H1 (cell line): ENCODE measurements at regions not wholly inside any gene's neighbourhood (a gene's known extent, or its start where the extent isn't known, plus 50 kb on each side); places are given as distances from the start of the nearest gene placed in this dataset.
A peak's percentile ranks its signal among the peaks of the same experiment; 100 is the strongest.

Source experiments
- CTCF ChIA-PET: fragments of 300-600 bp; sonication (Branson Sonifier 250); formaldehyde crosslinking; loops from one replicate; lab custom pipeline; 2021; ENCODE audit not compliant: partially characterized antibody; lab: Charles Lee
- POLR2A ChIA-PET: fragments of 300-600 bp; sonication (Branson Sonifier 250); formaldehyde crosslinking; loops from one replicate; lab custom pipeline; 2021; ENCODE audit warnings: inconsistent platforms; ENCODE audit not compliant: partially characterized antibody; lab: Charles Lee
- DNase-seq, 2 experiments: peaks; one replicate each; pipeline versions ENCODE4 v3.0.0 to v3.0.0-alpha.2; 2010 to 2022; ENCODE audit warnings: low spot score in 2 of 2, low read depth in 1 of 2, mixed read lengths in 1 of 2
- FAIRE-seq: peaks from 2 replicates; lab custom pipeline; 2011; peaks lifted over from hg19 to GRCh38; lab: Jason Lieb, UNC
- H2AFZ ChIP-seq: 2 replicates; pipeline ENCODE4 v1.8.1; 2012; ENCODE audit warnings: low read length, inconsistent platforms
- H2AK5ac ChIP-seq: 2 replicates; pipeline ENCODE4 v1.6.1; 2013; ENCODE audit warnings: low read depth, low read length
- H2BK120ac ChIP-seq: replicated peaks from 2 replicates; pipeline ENCODE3; 2013; ENCODE audit warnings: low read depth, low read length, inconsistent platforms
- H2BK12ac ChIP-seq: 2 replicates; pipeline ENCODE4 v1.6.1; 2013; ENCODE audit warnings: low read depth, low read length
- H2BK15ac ChIP-seq: 2 replicates; pipeline ENCODE4 v1.6.1; 2013; ENCODE audit warnings: low read length
- H2BK20ac ChIP-seq: 2 replicates; pipeline ENCODE4 v1.6.1; 2013; ENCODE audit warnings: low read length
- H2BK5ac ChIP-seq: 2 replicates; pipeline ENCODE4 v1.6.1; 2013; ENCODE audit warnings: low read depth, low read length
- H3K14ac ChIP-seq: 2 replicates; pipeline ENCODE4 v1.6.1; 2013; ENCODE audit warnings: inconsistent platforms; ENCODE audit not compliant: insufficient read length
- H3K18ac ChIP-seq: 2 replicates; pipeline ENCODE4 v1.6.1; 2013; ENCODE audit warnings: low read length; ENCODE audit errors: extremely low read depth
- H3K23ac ChIP-seq: 2 replicates; pipeline ENCODE4 v1.6.1; 2013; ENCODE audit warnings: inconsistent platforms; ENCODE audit not compliant: insufficient read length
- H3K23me2 ChIP-seq: 2 replicates; pipeline ENCODE4 v1.6.1; 2013; ENCODE audit warnings: low read depth, low read length
- H3K27ac ChIP-seq: 2 replicates; pipeline ENCODE4 v1.6.1; 2011; ENCODE audit warnings: low read depth, low read length, inconsistent platforms
- H3K27me3 ChIP-seq, 4 experiments: replicated peaks in 1 of 4; 1 replicate in 1 of 4; 2 replicates in 3 of 4; pipeline versions ENCODE4 v1.6.1 to v1.8.1; 2011 to 2013; ENCODE audit warnings: low read length in 3 of 4, mild to moderate bottlenecking in 3 of 4, inconsistent platforms in 2 of 4, mixed read lengths in 2 of 4, moderate library complexity in 1 of 4; ENCODE audit not compliant: control insufficient read depth in 3 of 4, insufficient read depth in 3 of 4; ENCODE audit errors: extremely low read depth in 1 of 4
- H3K36me3 ChIP-seq, 4 experiments: 2 replicates each; pipeline versions ENCODE4 v1.6.1 to v1.8.1; 2011 to 2013; ENCODE audit warnings: mild to moderate bottlenecking in 4 of 4, low read length in 3 of 4, moderate library complexity in 2 of 4, control low read depth in 1 of 4, inconsistent platforms in 1 of 4; ENCODE audit not compliant: insufficient read depth in 4 of 4, control insufficient read depth in 2 of 4
- H3K4ac ChIP-seq: replicated peaks from 2 replicates; pipeline ENCODE3; 2013; ENCODE audit warnings: low read length, low read depth, mixed read lengths, inconsistent platforms; ENCODE audit not compliant: insufficient read length
- H3K4me1 ChIP-seq, 4 experiments: replicated peaks in 1 of 4; 1 replicate in 1 of 4; 2 replicates in 3 of 4; pipeline versions ENCODE4 v1.6.1 to v1.8.1; 2011 to 2013; ENCODE audit warnings: low read length in 3 of 4, inconsistent platforms in 2 of 4, mixed read lengths in 1 of 4; ENCODE audit not compliant: insufficient read depth in 4 of 4, control insufficient read depth in 3 of 4
- H3K4me2 ChIP-seq, 2 experiments: 2 replicates each; pipeline versions ENCODE4 v1.6.1 to v1.8.1; 2011 to 2013; ENCODE audit warnings: low read depth in 2 of 2, low read length in 2 of 2, control low read depth in 1 of 2, inconsistent platforms in 1 of 2, mild to moderate bottlenecking in 1 of 2; ENCODE audit not compliant: insufficient read depth in 1 of 2
- H3K4me3 ChIP-seq, 4 experiments: fragments of 200-600, 300-600 bp in 1 of 4; sonication (generic), shearing (Covaris generic), sonication (Bioruptor Twin) in 1 of 4; 2 replicates each; pipeline versions ENCODE4 v1.5.1 to v1.8.1; 2011 to 2016; ENCODE audit warnings: low read length in 4 of 4, low read depth in 3 of 4, control low read depth in 2 of 4, inconsistent platforms in 2 of 4, mild to moderate bottlenecking in 2 of 4, mixed read lengths in 1 of 4, moderate library complexity in 1 of 4; ENCODE audit not compliant: insufficient read depth in 2 of 4; ENCODE audit errors: extremely low read depth in 1 of 4
- H3K56ac ChIP-seq: replicated peaks from 2 replicates; pipeline ENCODE3; 2013; ENCODE audit warnings: low read depth, mild to moderate bottlenecking, mixed read lengths, low read length, inconsistent platforms; ENCODE audit not compliant: insufficient read length
- H3K79me1 ChIP-seq: 2 replicates; pipeline ENCODE4 v1.6.1; 2013; ENCODE audit warnings: low read depth, low read length, control low read depth
- H3K79me2 ChIP-seq, 2 experiments: 2 replicates each; pipeline versions ENCODE4 v1.6.1 to v1.8.1; 2012 to 2013; ENCODE audit warnings: low read length in 2 of 2, mild to moderate bottlenecking in 2 of 2, inconsistent platforms in 1 of 2; ENCODE audit not compliant: insufficient read depth in 2 of 2, control insufficient read depth in 1 of 2
- H3K9ac ChIP-seq, 4 experiments: replicated peaks in 1 of 4; 1 replicate in 1 of 4; 2 replicates in 3 of 4; pipeline versions ENCODE4 v1.6.1 to v1.8.1; 2011 to 2013; ENCODE audit warnings: low read depth in 3 of 4, low read length in 3 of 4, control low read depth in 2 of 4, mild to moderate bottlenecking in 2 of 4, moderate library complexity in 2 of 4, inconsistent platforms in 1 of 4; ENCODE audit errors: extremely low read depth in 1 of 4
- H3K9me3 ChIP-seq, 2 experiments: 2 replicates each; pipeline versions ENCODE4 v1.6.1 to v1.8.1; 2012 to 2013; ENCODE audit warnings: mild to moderate bottlenecking in 2 of 2, moderate library complexity in 2 of 2, control low read depth in 1 of 2, inconsistent platforms in 1 of 2, low read depth in 1 of 2, low read length in 1 of 2, mixed read lengths in 1 of 2; ENCODE audit not compliant: insufficient read depth in 2 of 2
- H4K20me1 ChIP-seq, 2 experiments: replicated peaks in 1 of 2; 2 replicates each; pipeline versions ENCODE3 to v1.8.1; 2011 to 2013; ENCODE audit warnings: inconsistent platforms in 2 of 2, low read length in 2 of 2, mild to moderate bottlenecking in 1 of 2; ENCODE audit not compliant: insufficient read depth in 2 of 2, control insufficient read depth in 1 of 2
- H4K5ac ChIP-seq: 2 replicates; pipeline ENCODE4 v1.6.1; 2013; ENCODE audit warnings: low read length, low read depth, mixed read lengths, inconsistent platforms; ENCODE audit not compliant: insufficient read length
- H4K8ac ChIP-seq: 2 replicates; pipeline ENCODE4 v1.8.0; 2013; ENCODE audit warnings: mild to moderate bottlenecking, moderate library complexity, low read length, inconsistent platforms; ENCODE audit not compliant: insufficient read depth; ENCODE audit errors: extremely low read depth
- H4K91ac ChIP-seq: replicated peaks from 2 replicates; pipeline ENCODE3; 2013; ENCODE audit warnings: low read length, mixed read lengths, inconsistent platforms; ENCODE audit not compliant: insufficient read length
- BACH1 ChIP-seq: IDR thresholded peaks from 2 replicates; pipeline ENCODE4 v1.6.1; 2012; ENCODE audit warnings: low read length, improper control_type of control experiment
- CHD1 ChIP-seq: IDR thresholded peaks from 2 replicates; pipeline ENCODE4 v1.6.1; 2012; ENCODE audit warnings: low read depth, low read length, improper control_type of control experiment
- HDAC2 ChIP-seq, 2 experiments: fragments of 300-600 bp in 1 of 2; sonication (generic) in 1 of 2; IDR thresholded peaks; 2 replicates each; pipeline ENCODE4 v1.6.1; 2011 to 2012; ENCODE audit warnings: low read depth in 2 of 2, low read length in 2 of 2, mild to moderate bottlenecking in 2 of 2, moderate library complexity in 2 of 2, borderline replicate concordance in 1 of 2, inconsistent platforms in 1 of 2
- WGBS, 2 experiments: shearing (Covaris generic) in 1 of 2; methylation state at CpG; one replicate each; pipeline versions ENCODE4 v1.1.6 to v1.1.7; 2013 to 2015; ENCODE audit warnings: low lambda C conversion rate in 2 of 2, mixed read lengths in 2 of 2, inconsistent platforms in 1 of 2, low coverage in 1 of 2, missing lambda C conversion rate in 1 of 2; ENCODE audit not compliant: insufficient replicate concordance in 2 of 2, insufficient coverage in 1 of 2, insufficient read length in 1 of 2; ENCODE audit errors: extremely low coverage in 1 of 2, missing lambda C conversion rate in 1 of 2; 5-methylcytosine and 5-hydroxymethylcytosine counted together

- no peak overlapping the region for H3K9ac ChIP-seq
- H3K18ac ChIP-seq: peak overlapping the region; percentile 13; the same call in 1 of the 2 replicates
- peak overlapping the region in 1 of 2 experiments; percentile 8; a peak in 1 of 4 replicates for H3K4me2 ChIP-seq
- no peaks in the 10 kb centered on the region for H3K23me2 ChIP-seq
- DNase-seq: peak in 1 of 2 experiments; percentile 68
- no peak overlapping the region for H4K5ac ChIP-seq
- no peak overlapping the region for H3K4me3 ChIP-seq
- no peak overlapping the region for H3K27ac ChIP-seq
- H4K8ac ChIP-seq: peak overlapping the region; percentile 36
- no peaks in the 10 kb centered on the region for H3K36me3 ChIP-seq
- no peak for FAIRE-seq
- 63% methylated on average over 23 of the region's 23 CpGs; no CpG with 5 or more reads in 1 of the 2 experiments for WGBS, 2 experiments
- ChIA-PET POLR2A (interaction anchor here (1.2 kb wide), 1 partner anchor 16 kb away, joined by 3 read pairs; no protein-coding TSS in a partner anchor), CTCF (interaction anchor here (0.6 to 3.7 kb wide), 11 partner anchors 10 to 942 kb away, joined by 3 to 16 read pairs (median 4); no protein-coding TSS in a partner anchor)
- H4K91ac ChIP-seq: no peak overlapping the region
- no peaks in the 10 kb centered on the region for H3K79me1 ChIP-seq
- no peak overlapping the region for H2BK120ac ChIP-seq
- no peak overlapping the region for H2BK5ac ChIP-seq
- no peaks in the 10 kb centered on the region for H3K79me2 ChIP-seq
- H4K20me1 ChIP-seq: no peaks in the 10 kb centered on the region
- H2AK5ac ChIP-seq: no peak overlapping the region
- peaks cover 6 to 13% (median 8%) of the 10 kb centered on the region in 4 experiments; a peak in 6 of 7 replicates for H3K4me1 ChIP-seq
- no peak overlapping the region for H3K4ac ChIP-seq
- no peaks in the 10 kb centered on the region for H3K9me3 ChIP-seq
- no peak overlapping the region for H3K56ac ChIP-seq
- H2BK12ac ChIP-seq: peak overlapping the region; percentile 68
- peak overlapping the region; percentile 81; the same call in 1 of the 2 replicates for H2BK15ac ChIP-seq
- no peaks in the 10 kb centered on the region; a peak in 1 of 7 replicates for H3K27me3 ChIP-seq
- no peak overlapping the region; the same call in 1 of the 2 replicates for H2BK20ac ChIP-seq
- no peak overlapping the region for H3K14ac ChIP-seq
- peak overlapping the region; percentile 71 for H2AFZ ChIP-seq
- H3K23ac ChIP-seq: no peak overlapping the region
- TF ChIP-seq BACH1 (no peak), CHD1 (no peak), HDAC2 (IDR thresholded peaks at IDR 0.05; ENCODE audit: borderline replicate concordance in 1 of 2, low read depth in 2 of 2, low read length in 2 of 2) (no peak)
Observed at GRCh38 chr10:120962756-120963593, 111.8 kb downstream of the WDR11 start.
